GM21576 (cell line): ENCODE measurements at regions not wholly inside any gene's neighbourhood (a gene's known extent, or its start where the extent isn't known, plus 50 kb on each side); places are given as distances from the start of the nearest gene placed in this dataset.

Source experiments
- ATAC-seq: cut with Tn5 transposase; IDR thresholded peaks from one replicate; pipeline ENCODE4 v1.9.1; 2021; ENCODE audit warnings: mild to moderate bottlenecking, moderate library complexity; ENCODE audit not compliant: unreplicated experiment

- ATAC-seq, result no peak
These were observed 1633.3 kb upstream of the LRRTM3 start for GRCh38 chr10:65292551-65292950.

GRCh38 chr10:65294329-65294728 is 1631.5 kb upstream of the LRRTM3 start:
- ATAC-seq, result no peak

GRCh38 chr10:65301181-65301580 is 1624.7 kb upstream of the LRRTM3 start:
- no peak for ATAC-seq

GRCh38 chr10:65306201-65306600 is 1619.6 kb upstream of the LRRTM3 start:
- no peak for ATAC-seq

- ATAC-seq, result no peak
These were observed 1613.0 kb upstream of the LRRTM3 start for GRCh38 chr10:65312876-65313275.

GRCh38 chr10:65313406-65313805 is 1612.4 kb upstream of the LRRTM3 start:
- ATAC-seq, result no peak

GRCh38 chr10:65314253-65314652 is 1611.6 kb upstream of the LRRTM3 start:
- ATAC-seq, result no peak

- no peak for ATAC-seq
These were observed 1606.3 kb upstream of the LRRTM3 start for GRCh38 chr10:65319493-65319892.

- ATAC-seq, result no peak
These were observed 1605.4 kb upstream of the LRRTM3 start for GRCh38 chr10:65320236-65321026.

- ATAC-seq, result no peak
These were observed 1602.0 kb upstream of the LRRTM3 start for GRCh38 chr10:65323802-65324201.

GRCh38 chr10:65325913-65326312 is 1599.9 kb upstream of the LRRTM3 start:
- ATAC-seq, result no peak

- ATAC-seq, result no peak
These were observed 1597.3 kb upstream of the LRRTM3 start for GRCh38 chr10:65328486-65328885.

- ATAC-seq, result no peak
These were observed 1590.5 kb upstream of the LRRTM3 start for GRCh38 chr10:65335311-65335710.

- no peak for ATAC-seq
These were observed 1585.5 kb upstream of the LRRTM3 start for GRCh38 chr10:65340340-65340739.

GRCh38 chr10:65341323-65341925 is 1584.4 kb upstream of the LRRTM3 start:
- no peak for ATAC-seq

GRCh38 chr10:65342245-65342644 is 1583.6 kb upstream of the LRRTM3 start:
- no peak for ATAC-seq

GRCh38 chr10:65346466-65346865 is 1579.4 kb upstream of the LRRTM3 start:
- no peak for ATAC-seq

- no peak for ATAC-seq
These were observed 1577.2 kb upstream of the LRRTM3 start for GRCh38 chr10:65348637-65349036.

- ATAC-seq, result no peak
These were observed 1575.2 kb upstream of the LRRTM3 start for GRCh38 chr10:65350611-65351010.

GRCh38 chr10:65355141-65355680 is 1570.6 kb upstream of the LRRTM3 start:
- ATAC-seq, result no peak

GRCh38 chr10:65358565-65358964 is 1567.3 kb upstream of the LRRTM3 start:
- no peak for ATAC-seq

GRCh38 chr10:65360497-65360896 is 1565.3 kb upstream of the LRRTM3 start:
- no peak for ATAC-seq
